Stimulated activated naive CD4-positive, alpha-beta T cell treated with Interleukin-2 at 50 U/mL for 16 hours (primary cell): ENCODE measurements at regions not wholly inside any gene's neighbourhood (a gene's known extent, or its start where the extent isn't known, plus 50 kb on each side); places are given as distances from the start of the nearest gene placed in this dataset.

Experiments used
- DNase-seq: peaks from one replicate; lab custom pipeline; 2025; lab: John Stamatoyannopoulos, UW

GRCh38 chr9:73011956-73012355 lies 59.1 kb upstream of the ALDH1A1 start:
- no peak for DNase-seq

DNA sequence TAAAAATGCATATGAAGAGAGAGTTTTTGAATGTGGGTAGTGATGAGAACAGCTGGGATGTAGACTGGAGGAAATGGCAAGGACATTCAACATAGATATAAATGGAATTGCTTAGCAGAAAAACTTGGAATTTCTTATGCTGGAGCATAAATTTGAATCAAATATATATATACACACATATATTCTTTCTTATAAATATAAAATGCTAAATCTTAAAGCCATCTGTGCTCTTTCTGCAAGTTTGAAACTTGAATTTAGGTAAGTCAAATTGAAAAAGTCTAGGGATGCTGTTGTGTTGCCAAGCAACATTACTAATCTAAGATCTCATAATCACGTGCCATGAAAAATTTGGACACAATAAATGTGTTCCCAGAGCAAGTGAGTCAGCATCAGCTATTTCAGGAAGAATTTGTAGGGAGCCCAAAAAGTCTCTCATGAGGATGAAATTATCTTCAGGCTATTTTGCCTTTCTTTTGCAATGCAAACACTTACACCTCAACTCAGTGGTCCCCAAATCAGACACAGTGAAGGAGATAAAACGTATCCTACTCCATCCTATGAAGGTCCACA lies 58.4 kb upstream of the ALDH1A1 start:
- no peak for DNase-seq

- no peak for DNase-seq
Observed at GRCh38 chr9:73009649-73010288, 56.9 kb upstream of the ALDH1A1 start.

DNA sequence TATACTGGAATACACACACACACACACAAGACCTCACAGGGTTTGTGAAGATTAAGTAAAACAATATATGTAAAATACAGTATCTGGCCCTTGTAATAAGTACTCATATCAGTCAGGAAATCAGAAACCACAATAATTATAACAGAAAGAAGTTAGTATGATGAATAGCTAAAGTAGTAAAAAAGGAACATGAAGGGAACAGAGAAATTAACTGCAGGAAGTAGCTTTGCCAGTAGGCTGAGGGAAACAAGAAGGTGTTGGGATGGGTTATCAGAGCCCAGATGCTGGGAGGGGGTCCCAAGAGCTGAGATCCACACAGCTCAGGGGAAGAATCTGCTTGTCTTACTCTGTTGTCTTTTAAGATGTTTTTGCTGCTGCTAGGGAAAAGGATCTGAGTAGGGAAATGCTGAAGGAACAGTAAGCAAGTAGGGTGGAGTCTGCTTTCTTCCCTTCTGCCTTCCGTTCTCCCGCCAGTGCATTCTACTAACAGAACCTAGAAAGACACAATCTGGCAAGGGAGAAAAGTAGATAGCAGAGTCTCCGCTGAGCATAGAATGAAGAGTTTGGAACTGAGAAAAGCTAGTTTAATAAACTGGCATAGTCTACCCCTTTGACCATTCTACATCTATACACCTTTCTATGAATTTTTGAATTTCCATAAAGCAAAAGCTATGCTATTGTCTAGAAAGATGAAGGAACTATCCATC lies 55.3 kb upstream of the ALDH1A1 start:
- DNase-seq: no peak

- no peak for DNase-seq
Observed at GRCh38 chr9:73006986-73007385, 54.1 kb upstream of the ALDH1A1 start.
